A549 (cell line): ENCODE measurements at regions not wholly inside any gene's neighbourhood (a gene's known extent, or its start where the extent isn't known, plus 50 kb on each side); places are given as distances from the start of the nearest gene placed in this dataset.

ENCODE experiments used
- CHD2 ChIP-seq: fragments of 150-350 bp; IDR thresholded peaks from 2 replicates; pipeline ENCODE4 v1.6.1; 2014; ENCODE audit warnings: low read length; ENCODE audit not compliant: partially characterized antibody
- EP300 ChIP-seq, 2 experiments: fragments of >200 bp; sonication (Bioruptor Twin); formaldehyde crosslinking; IDR thresholded peaks; 2 replicates in 1 of 2; 3 replicates in 1 of 2; pipeline ENCODE4 v1.6.1; 2016 to 2017
- JUNB ChIP-seq: fragments of >200 bp; sonication (Bioruptor Twin); formaldehyde crosslinking; IDR thresholded peaks from 2 replicates; pipeline ENCODE4 v1.6.1; 2016
- POLR2A ChIP-seq: IDR thresholded peaks from 2 replicates; pipeline ENCODE4 v1.6.1; 2012; ENCODE audit warnings: mild to moderate bottlenecking, low read length
- REST ChIP-seq: fragments of 200-600 bp; sonication (generic); IDR thresholded peaks from 2 replicates; pipeline ENCODE4 v1.6.1; 2016; ENCODE audit warnings: antibody characterized with exemption, mild to moderate bottlenecking, moderate library complexity
- ZC3H11A ChIP-seq: fragments of 450-650 bp; IDR thresholded peaks from 2 replicates; pipeline ENCODE4 v1.6.1; 2014; ENCODE audit warnings: antibody characterized with exemption, mild to moderate bottlenecking
- ZNF302 ChIP-seq: fragments of 250-450 bp; sonication (Bioruptor Pico); IDR thresholded peaks from 2 replicates; pipeline ENCODE4 v1.9.0; 2021; ENCODE audit warnings: inconsistent platforms, mild to moderate bottlenecking, moderate library complexity
- TF ChIP-seq, protein P1 (sequence below): IDR thresholded peaks from 2 replicates; pipeline ENCODE4 v1.6.1; 2012
- TF ChIP-seq, protein P2 (sequence below): fragments of >200 bp; sonication (Bioruptor Twin); formaldehyde crosslinking; IDR thresholded peaks from 3 replicates; pipeline ENCODE4 v1.5.1; 2016

- TF ChIP-seq ZNF302 (CRISPR knock-in tag) (no peak), EP300 (IDR thresholded peaks at IDR 0.05) (no peak), POLR2A (no peak), REST (no peak), JUNB (no peak), ZC3H11A (no peak), CHD2 (no peak)
- TF ChIP-seq, protein P1, sequence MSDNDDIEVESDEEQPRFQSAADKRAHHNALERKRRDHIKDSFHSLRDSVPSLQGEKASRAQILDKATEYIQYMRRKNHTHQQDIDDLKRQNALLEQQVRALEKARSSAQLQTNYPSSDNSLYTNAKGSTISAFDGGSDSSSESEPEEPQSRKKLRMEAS, result no peak
- TF ChIP-seq, protein P2, sequence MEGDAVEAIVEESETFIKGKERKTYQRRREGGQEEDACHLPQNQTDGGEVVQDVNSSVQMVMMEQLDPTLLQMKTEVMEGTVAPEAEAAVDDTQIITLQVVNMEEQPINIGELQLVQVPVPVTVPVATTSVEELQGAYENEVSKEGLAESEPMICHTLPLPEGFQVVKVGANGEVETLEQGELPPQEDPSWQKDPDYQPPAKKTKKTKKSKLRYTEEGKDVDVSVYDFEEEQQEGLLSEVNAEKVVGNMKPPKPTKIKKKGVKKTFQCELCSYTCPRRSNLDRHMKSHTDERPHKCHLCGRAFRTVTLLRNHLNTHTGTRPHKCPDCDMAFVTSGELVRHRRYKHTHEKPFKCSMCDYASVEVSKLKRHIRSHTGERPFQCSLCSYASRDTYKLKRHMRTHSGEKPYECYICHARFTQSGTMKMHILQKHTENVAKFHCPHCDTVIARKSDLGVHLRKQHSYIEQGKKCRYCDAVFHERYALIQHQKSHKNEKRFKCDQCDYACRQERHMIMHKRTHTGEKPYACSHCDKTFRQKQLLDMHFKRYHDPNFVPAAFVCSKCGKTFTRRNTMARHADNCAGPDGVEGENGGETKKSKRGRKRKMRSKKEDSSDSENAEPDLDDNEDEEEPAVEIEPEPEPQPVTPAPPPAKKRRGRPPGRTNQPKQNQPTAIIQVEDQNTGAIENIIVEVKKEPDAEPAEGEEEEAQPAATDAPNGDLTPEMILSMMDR, result no peak
Measured at GRCh38 chr10:57222129-57222528, 861.1 kb upstream of the ZWINT start.
